Natural killer cell treated with Interleukin-12 subunit alpha and Interleukin-12 subunit beta and Interleukin-15 and Interleukin-18, amount 100 ng/mL, for 72 hours (primary cell): ENCODE measurements at regions not wholly inside any gene's neighbourhood (a gene's known extent, or its start where the extent isn't known, plus 50 kb on each side); places are given as distances from the start of the nearest gene placed in this dataset.
A peak's percentile ranks its signal among the peaks of the same experiment; 100 is the strongest.

Experiments
- ATAC-seq, 2 donors: fragments of 150-1000 bp; cut with Tn5 transposase in 1 of 2; sonication (Bioruptor Pico), chemical (Tn5 transposase) in 1 of 2; 2 replicates each; pipeline ENCODE4 v1.10.0; 2021
- DNase-seq: peaks from one replicate; pipeline ENCODE4 v3.0.0; 2022; ENCODE audit warnings: low spot score
- H3K27ac Mint-ChIP-seq, 2 donors: 1 replicate in 1 of 2; 2 replicates in 1 of 2; pipeline ENCODE4 v1.8.0; 2022; ENCODE audit warnings: mixed read lengths in 2 of 2, mild to moderate bottlenecking in 1 of 2, moderate library complexity in 1 of 2
- H3K27me3 Mint-ChIP-seq, 2 donors: 1 replicate in 1 of 2; 2 replicates in 1 of 2; pipeline ENCODE4 v1.8.0; 2022; ENCODE audit warnings: mixed read lengths in 2 of 2
- H3K36me3 Mint-ChIP-seq: one replicate; pipeline ENCODE4 v1.8.0; 2022; ENCODE audit warnings: mixed read lengths
- H3K4me1 Mint-ChIP-seq, 2 donors: 1 replicate in 1 of 2; 2 replicates in 1 of 2; pipeline ENCODE4 v1.8.0; 2022; ENCODE audit warnings: low read depth in 2 of 2, mixed read lengths in 2 of 2, mild to moderate bottlenecking in 1 of 2
- H3K4me3 Mint-ChIP-seq: one replicate; pipeline ENCODE4 v1.8.0; 2022; ENCODE audit warnings: mixed read lengths
- H3K9me3 Mint-ChIP-seq: 2 replicates; pipeline ENCODE4 v1.8.0; 2022; ENCODE audit warnings: mixed read lengths

DNA sequence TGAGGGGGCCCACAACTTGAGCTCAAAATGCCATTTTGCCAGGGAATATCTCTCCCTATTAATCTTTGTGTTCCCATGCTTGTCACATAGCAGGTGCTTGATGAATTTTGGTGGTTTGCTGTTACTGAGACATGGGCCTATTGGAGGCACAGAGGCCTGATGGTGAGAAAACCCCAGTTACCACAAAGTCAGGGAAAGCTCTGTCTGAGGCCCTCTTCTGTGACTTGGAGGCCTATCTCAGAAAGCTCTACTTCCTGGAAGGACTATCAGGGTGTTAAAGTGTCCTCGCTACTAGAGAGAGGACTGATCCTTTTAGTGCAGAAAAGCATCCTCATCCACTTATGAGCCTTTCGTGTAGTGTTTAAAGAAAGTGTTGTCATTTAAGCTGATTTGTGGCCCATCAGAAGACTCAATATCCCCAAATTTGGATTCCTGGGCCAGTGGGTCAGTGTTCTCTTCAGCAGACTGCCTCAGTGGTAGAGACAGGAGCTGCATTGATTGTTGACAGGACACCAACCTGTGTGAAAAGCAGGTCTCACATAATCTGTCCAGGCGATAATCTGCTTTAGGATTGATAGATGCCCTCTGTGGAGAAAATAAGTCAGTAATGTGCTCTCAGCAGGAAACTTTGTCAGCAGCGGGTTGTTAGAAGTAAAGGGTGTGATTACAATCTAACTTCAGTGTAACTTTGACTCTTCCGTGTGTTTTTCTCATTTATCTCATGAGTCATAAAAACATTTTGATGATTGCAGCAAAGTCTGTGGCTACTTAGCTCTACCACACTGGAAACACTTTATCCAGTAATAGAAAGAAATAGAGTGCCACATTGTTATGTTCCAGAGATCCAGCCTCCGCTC, 121.0 kb downstream of the AKAP11 start:
- Mint-ChIP-seq H3K27ac (peak overlapping the region; percentile 83 to 84), H3K9me3 (peaks cover 9% of the 10 kb centered on the region), H3K4me3 (peak overlapping the region; percentile 74), H3K36me3 (peaks cover 5% of the 10 kb centered on the region), H3K4me1 (peaks cover 56 to 59% of the 10 kb centered on the region in 2 donors), H3K27me3 (peaks cover 0 to 9% of the 10 kb centered on the region in 2 donors)
- DNase-seq (peak; percentile 83), ATAC-seq (peak; percentile 88 to 91)

DNA sequence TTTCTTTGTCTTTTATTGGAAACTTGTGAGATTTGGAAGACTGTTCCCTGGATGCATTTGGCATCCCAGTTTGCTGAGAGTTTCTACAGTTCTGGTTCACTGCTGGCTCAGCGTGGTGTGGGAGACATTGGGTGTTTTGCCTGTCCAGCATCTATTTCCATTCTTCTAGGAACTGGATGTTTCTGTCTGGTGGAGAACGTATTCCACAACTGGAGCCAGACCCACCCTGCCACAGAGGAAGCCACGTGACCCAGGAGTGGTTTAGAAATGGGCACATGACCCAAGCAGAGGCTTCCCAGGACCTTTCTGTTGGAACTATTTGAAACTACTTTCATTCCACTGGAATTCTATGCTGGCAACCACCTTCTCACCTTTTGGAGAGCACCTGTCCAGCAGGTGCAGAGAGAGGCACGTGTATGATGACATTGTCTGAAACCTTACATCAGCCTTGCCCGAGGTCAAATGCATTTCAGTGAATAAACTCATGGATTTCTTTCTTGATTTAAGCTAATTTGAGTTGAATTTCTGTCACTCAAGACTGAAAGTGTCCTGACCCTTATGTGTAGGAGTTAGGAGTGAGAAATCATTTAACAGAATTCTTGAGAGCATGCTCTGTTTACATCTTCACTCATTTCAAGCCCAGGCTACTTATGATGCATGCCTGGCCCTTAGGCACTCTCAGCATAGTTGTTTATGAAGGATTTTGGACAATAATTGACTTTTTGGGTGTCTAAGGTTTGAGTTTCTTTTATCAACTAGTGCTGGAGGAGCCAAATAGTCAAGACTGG, 121.8 kb downstream of the AKAP11 start:
- Mint-ChIP-seq H3K27me3 (peaks cover 0 to 10% of the 10 kb centered on the region in 2 donors), H3K4me3 (peak overlapping the region; percentile 74), H3K36me3 (peaks cover 6% of the 10 kb centered on the region), H3K9me3 (peaks cover 9% of the 10 kb centered on the region), H3K4me1 (peaks cover 52% of the 10 kb centered on the region in 2 donors), H3K27ac (peak overlapping the region; percentile 83 to 84)
- ATAC-seq (no peak), DNase-seq (no peak)

DNA sequence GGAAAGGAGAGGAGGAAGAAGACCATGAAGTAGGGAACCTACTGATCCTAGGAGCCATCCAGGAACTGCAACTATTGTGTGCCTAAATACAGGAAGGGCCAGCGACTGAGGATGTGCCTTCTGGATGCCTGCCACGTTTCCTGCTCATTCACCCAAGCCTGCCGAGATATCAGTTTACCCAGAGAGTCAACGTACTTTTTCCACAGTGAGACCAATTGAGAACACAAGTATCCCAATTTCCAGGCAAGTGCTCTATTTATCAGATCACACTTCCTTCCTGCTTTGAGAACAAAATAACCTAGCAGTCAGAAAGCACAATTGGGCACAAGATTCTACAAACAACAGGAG, 122.4 kb downstream of the AKAP11 start:
- ATAC-seq (no peak), DNase-seq (no peak)
- H3K4me3 Mint-ChIP-seq: peak overlapping the region; percentile 74

GRCh38 chr13:42394711-42395085, 122.7 kb downstream of the AKAP11 start:
- Mint-ChIP-seq H3K36me3 (peaks cover 6% of the 10 kb centered on the region), H3K4me3 (peak overlapping the region; percentile 74), H3K27me3 (peaks cover 0 to 12% of the 10 kb centered on the region in 2 donors), H3K9me3 (peaks cover 9% of the 10 kb centered on the region), H3K4me1 (peaks cover 52% of the 10 kb centered on the region in 2 donors), H3K27ac (peak overlapping the region; percentile 83 to 84)
- DNase-seq (no peak), ATAC-seq (no peak)

More for the DNA sequence above, 122.4 kb downstream of the AKAP11 start:
- peaks cover 9% of the 10 kb centered on the region for H3K9me3 Mint-ChIP-seq
- peaks cover 52% of the 10 kb centered on the region in 2 donors for H3K4me1 Mint-ChIP-seq
- H3K36me3 Mint-ChIP-seq: peaks cover 6% of the 10 kb centered on the region
- H3K27me3 Mint-ChIP-seq: peaks cover 0 to 10% of the 10 kb centered on the region in 2 donors
- H3K27ac Mint-ChIP-seq: peak overlapping the region; percentile 83 to 84

GRCh38 chr13:42395086-42395821, 123.3 kb downstream of the AKAP11 start:
- peaks cover 9% of the 10 kb centered on the region for H3K9me3 Mint-ChIP-seq
- peak overlapping the region; percentile 74 for H3K4me3 Mint-ChIP-seq
- no peak for ATAC-seq
- H3K27ac Mint-ChIP-seq: peak overlapping the region; percentile 83 to 84
- no peak for DNase-seq
- peaks cover 52% of the 10 kb centered on the region in 2 donors for H3K4me1 Mint-ChIP-seq
- H3K36me3 Mint-ChIP-seq: peaks cover 6% of the 10 kb centered on the region
- peaks cover 0 to 12% of the 10 kb centered on the region in 2 donors for H3K27me3 Mint-ChIP-seq

DNA sequence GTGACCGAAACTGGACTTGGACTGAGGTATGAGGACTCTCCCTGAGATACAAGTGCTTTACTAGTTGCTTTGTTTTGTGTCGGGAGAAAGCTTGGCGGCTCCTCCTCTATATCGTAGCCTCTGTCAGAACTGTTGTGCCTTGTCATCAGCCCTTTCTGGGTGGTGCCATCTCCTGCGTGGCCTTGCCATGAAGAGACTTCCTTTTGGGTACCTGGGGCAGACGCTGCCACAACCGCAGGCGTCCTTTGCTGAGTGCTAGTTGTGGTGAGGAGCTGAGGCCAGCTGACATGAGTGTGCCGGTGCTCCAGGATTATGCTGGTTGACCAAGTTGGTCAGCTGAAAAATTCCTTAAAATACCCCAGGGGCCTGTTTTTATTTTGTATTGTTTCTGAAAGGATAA, 124.5 kb downstream of the AKAP11 start:
- Mint-ChIP-seq H3K36me3 (peaks cover 6% of the 10 kb centered on the region), H3K27ac (peak overlapping the region; percentile 12 to 68), H3K4me3 (peak overlapping the region; percentile 37), H3K27me3 (peaks cover 0 to 15% of the 10 kb centered on the region in 2 donors), H3K4me1 (peaks cover 50 to 55% of the 10 kb centered on the region in 2 donors), H3K9me3 (peaks cover 9% of the 10 kb centered on the region)
- DNase-seq: no peak
- ATAC-seq: peak in 1 of 2 donors; percentile 49

GRCh38 chr13:42396901-42397655, 125.1 kb downstream of the AKAP11 start:
- H3K4me1 Mint-ChIP-seq: peaks cover 44 to 50% of the 10 kb centered on the region in 2 donors
- H3K27ac Mint-ChIP-seq: peak overlapping the region; percentile 12 to 68
- DNase-seq (no peak), ATAC-seq (no peak)
- peaks cover 0 to 10% of the 10 kb centered on the region in 2 donors for H3K27me3 Mint-ChIP-seq
- H3K4me3 Mint-ChIP-seq: peak overlapping the region; percentile 37
- H3K9me3 Mint-ChIP-seq: peaks cover 9% of the 10 kb centered on the region
- peaks cover 6% of the 10 kb centered on the region for H3K36me3 Mint-ChIP-seq

GRCh38 chr13:42398533-42398932, 126.6 kb downstream of the AKAP11 start:
- Mint-ChIP-seq H3K4me1 (peaks cover 29 to 35% of the 10 kb centered on the region in 2 donors), H3K9me3 (peaks cover 9% of the 10 kb centered on the region), H3K36me3 (peaks cover 6% of the 10 kb centered on the region), H3K27me3 (peaks cover 0 to 9% of the 10 kb centered on the region in 2 donors), H3K27ac (no peak overlapping the region), H3K4me3 (no peak overlapping the region)
- ATAC-seq (no peak), DNase-seq (no peak)

DNA sequence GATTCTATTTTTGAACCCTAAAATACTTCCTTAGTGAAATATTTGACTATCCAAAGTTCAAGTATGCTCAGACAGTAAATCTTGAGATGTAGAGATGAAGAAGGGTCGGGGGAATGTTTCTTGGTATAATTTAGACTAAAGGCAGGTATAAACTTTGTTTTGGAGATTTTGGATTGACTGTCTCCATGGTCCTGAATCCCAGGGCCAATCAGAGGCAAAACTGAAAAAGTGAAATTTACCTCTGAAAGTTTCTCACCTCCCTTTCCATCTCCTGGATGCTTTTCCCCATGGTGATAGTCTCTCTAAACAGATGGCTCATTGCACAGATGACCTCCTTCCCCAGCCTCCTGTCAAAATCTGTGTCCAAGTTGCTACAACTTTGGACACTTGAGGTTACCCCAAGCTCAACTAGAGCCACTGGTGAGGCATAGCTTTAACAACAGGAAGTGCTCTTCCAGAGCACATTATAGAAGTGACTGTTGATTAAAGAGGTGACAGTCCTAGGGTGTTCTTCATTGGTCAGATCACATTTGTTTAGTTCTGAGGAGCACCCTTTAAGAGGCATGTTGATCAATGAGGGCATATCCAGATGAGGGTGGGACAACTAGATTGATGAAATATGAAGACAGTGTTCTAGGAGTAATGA, 128.4 kb downstream of the AKAP11 start:
- Mint-ChIP-seq H3K36me3 (peaks cover 6% of the 10 kb centered on the region), H3K27me3 (peaks cover 0 to 9% of the 10 kb centered on the region in 2 donors), H3K27ac (peak overlapping the region in 1 of 2 donors; percentile 13), H3K4me1 (peaks cover 14 to 18% of the 10 kb centered on the region in 2 donors), H3K9me3 (peaks cover 3% of the 10 kb centered on the region), H3K4me3 (no peak overlapping the region)
- ATAC-seq: no peak
- no peak for DNase-seq

GRCh38 chr13:42401376-42401775, 129.4 kb downstream of the AKAP11 start:
- Mint-ChIP-seq H3K4me1 (peaks cover 24 to 26% of the 10 kb centered on the region in 2 donors), H3K9me3 (peaks cover 3% of the 10 kb centered on the region), H3K27ac (no peak overlapping the region), H3K27me3 (peaks cover 0 to 9% of the 10 kb centered on the region in 2 donors), H3K4me3 (no peak overlapping the region), H3K36me3 (peaks cover 6% of the 10 kb centered on the region)
- DNase-seq (no peak), ATAC-seq (no peak)

DNA sequence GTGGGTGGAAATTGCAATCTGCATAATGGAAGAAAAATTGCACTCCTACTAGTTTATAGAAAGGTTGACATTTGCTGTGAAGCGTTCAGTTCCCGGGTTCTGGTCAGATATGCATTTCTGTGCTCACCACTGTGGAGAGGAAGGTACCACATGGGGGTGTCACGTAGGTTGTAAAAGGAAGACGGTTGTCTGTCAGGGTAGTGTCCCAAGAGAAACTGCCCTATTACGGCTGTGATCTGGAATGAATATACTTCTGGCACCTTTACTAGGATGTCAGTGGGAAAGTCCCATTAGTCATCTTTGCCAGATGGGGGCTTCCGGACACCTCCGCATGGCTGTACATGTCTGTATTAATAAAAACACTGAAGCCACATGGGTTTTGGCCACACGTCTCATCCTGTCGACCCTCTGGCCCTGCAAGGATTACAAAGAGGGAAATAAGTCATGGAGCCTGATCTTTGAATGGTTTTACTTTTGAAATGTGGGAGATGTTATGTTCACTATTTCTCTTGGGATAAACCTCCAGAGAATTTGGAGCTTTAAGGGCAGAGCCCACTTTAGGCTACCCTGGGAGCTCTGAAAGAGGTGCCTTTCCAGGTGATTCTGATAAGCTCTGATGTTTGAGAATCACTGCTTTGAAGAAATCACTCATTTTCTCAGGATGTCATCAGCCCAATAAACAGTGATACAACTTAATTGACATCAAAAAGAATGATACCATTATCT, 133.9 kb downstream of the AKAP11 start:
- no peaks in the 10 kb centered on the region for H3K9me3 Mint-ChIP-seq
- no peaks in the 10 kb centered on the region for H3K36me3 Mint-ChIP-seq
- peak overlapping the region; percentile 83 to 90 for H3K27ac Mint-ChIP-seq
- H3K4me3 Mint-ChIP-seq: peak overlapping the region; percentile 72
- ATAC-seq (peak; percentile 90 to 91), DNase-seq (peak; percentile 75)
- peaks cover 14 to 17% of the 10 kb centered on the region in 2 donors for H3K4me1 Mint-ChIP-seq
- peaks cover 0 to 3% of the 10 kb centered on the region in 2 donors for H3K27me3 Mint-ChIP-seq

- Mint-ChIP-seq H3K4me1 (peaks cover 14 to 29% of the 10 kb centered on the region in 2 donors), H3K4me3 (no peak overlapping the region), H3K9me3 (no peaks in the 10 kb centered on the region), H3K36me3 (no peaks in the 10 kb centered on the region), H3K27ac (no peak overlapping the region), H3K27me3 (peaks cover 0 to 3% of the 10 kb centered on the region in 2 donors)
- ATAC-seq (no peak), DNase-seq (no peak)
Observed at GRCh38 chr13:42409075-42409474, 137.1 kb downstream of the AKAP11 start.
